Uterus (tissue), 2 donors: ENCODE measurements at regions not wholly inside any gene's neighbourhood (a gene's known extent, or its start where the extent isn't known, plus 50 kb on each side); places are given as distances from the start of the nearest gene placed in this dataset.

Experiments used
- POLR2A ChIP-seq, 2 donors: fragments of 450-650 bp; IDR thresholded peaks; one replicate each; pipeline ENCODE4 v1.6.1; 2016; ENCODE audit warnings: antibody characterized with exemption in 2 of 2, mild to moderate bottlenecking in 1 of 2, moderate library complexity in 1 of 2
- TF ChIP-seq, protein P1 (sequence below), 4 experiments: fragments of 200-600 bp in 2 of 4; fragments of 450-650 bp in 2 of 4; sonication (generic) in 2 of 4; IDR thresholded peaks; one replicate each; pipeline ENCODE4 v1.5.1; 2016 to 2019; ENCODE audit warnings: antibody characterized with exemption in 4 of 4, mild to moderate bottlenecking in 2 of 4, moderate library complexity in 1 of 4

DNA sequence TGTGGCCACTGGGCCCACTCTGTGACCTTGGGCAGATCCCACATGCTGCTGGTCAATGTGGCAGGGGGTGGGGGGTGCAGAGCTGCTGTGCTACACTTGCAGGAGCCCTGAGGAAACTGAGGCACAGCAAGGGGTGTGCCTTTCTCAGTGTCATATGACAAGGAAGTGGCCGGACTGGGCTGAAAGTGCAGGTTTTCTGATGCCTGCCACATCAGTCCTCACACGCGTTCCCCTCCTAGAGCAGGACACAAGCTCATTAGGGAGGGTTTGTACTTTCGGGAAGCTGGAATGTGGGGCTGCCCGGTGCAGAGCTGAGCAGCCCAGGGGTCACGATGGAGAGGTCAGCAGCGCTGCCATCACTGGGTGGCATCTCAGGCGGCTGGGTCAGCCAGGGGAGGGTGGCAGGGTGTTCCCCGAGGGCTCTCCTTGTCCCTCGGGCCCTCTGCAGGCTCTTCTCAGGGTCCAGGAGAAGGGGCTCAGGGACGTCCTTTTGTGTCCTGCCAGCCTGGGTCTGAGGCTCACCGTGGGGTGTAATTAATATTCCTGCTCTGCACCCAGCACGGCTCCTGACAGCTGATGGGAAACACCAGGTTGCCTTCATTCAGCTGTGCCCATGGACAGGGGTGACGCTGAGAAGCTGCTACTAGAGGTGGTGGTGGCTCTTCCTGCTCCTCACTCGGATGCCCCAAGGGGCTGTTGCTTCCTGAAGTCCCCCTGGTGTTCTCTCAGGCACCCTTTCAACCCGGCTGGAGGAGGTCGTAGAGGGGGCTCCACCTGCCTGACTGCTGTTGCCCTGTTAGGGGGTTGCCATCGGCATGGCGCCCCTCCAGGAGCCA, 62.1 kb upstream of the HDAC4 start:
- TF ChIP-seq, protein P1, sequence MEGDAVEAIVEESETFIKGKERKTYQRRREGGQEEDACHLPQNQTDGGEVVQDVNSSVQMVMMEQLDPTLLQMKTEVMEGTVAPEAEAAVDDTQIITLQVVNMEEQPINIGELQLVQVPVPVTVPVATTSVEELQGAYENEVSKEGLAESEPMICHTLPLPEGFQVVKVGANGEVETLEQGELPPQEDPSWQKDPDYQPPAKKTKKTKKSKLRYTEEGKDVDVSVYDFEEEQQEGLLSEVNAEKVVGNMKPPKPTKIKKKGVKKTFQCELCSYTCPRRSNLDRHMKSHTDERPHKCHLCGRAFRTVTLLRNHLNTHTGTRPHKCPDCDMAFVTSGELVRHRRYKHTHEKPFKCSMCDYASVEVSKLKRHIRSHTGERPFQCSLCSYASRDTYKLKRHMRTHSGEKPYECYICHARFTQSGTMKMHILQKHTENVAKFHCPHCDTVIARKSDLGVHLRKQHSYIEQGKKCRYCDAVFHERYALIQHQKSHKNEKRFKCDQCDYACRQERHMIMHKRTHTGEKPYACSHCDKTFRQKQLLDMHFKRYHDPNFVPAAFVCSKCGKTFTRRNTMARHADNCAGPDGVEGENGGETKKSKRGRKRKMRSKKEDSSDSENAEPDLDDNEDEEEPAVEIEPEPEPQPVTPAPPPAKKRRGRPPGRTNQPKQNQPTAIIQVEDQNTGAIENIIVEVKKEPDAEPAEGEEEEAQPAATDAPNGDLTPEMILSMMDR (IDR thresholded peaks at IDR 0.05): no peak
- no peak for TF ChIP-seq POLR2A (IDR thresholded peaks at IDR 0.05)
